ENCODE measurements at regions not wholly inside any gene's neighbourhood (a gene's known extent, or its start where the extent isn't known, plus 50 kb on each side); places are given as distances from the start of the nearest gene placed in this dataset.

DNA sequence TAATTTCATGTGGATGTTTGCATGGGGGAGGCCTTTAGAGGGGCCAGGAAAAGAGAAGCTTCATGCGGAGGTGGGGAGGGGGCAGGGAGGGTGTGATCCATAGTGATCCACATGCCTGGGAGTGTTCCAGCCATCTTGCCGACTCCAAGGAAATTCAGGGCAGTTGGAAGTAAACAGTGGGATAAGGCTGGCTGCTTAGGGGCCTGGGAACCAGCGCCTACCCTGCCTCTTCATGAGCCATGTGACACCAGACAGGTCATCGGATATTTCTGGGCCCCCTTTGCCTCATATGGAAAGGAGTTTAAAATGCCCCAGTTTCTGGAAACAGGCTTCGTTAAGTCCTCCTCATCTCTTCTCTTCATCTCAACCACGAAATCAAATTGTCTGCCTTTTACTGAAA is 983.2 kb downstream of the BCL11B start:
- DNase-seq, result no peak
- 73 to 76% (median 74%) methylated on average over 6 of the region's 6 CpGs for WGBS, 3 donors
- Histone ChIP-seq H3K9me3 (ENCODE audit: control insufficient read depth in 2 of 2, insufficient read depth in 1 of 2, low read depth in 1 of 2, low read length in 1 of 2) (peaks cover 0 to 4% of the 10 kb centered on the region in 2 donors), H3K27ac (ENCODE audit: low read depth in 1 of 3, low read length in 2 of 3) (no peak overlapping the region), H3K4me1 (ENCODE audit: control insufficient read depth in 3 of 3, insufficient read depth in 2 of 3, low read depth in 1 of 3, low read length in 2 of 3) (no peaks in the 10 kb centered on the region), H3K27me3 (ENCODE audit: control insufficient read depth in 3 of 3, insufficient read depth in 3 of 3, low read length in 3 of 3) (no peaks in the 10 kb centered on the region), H3K4me3 (ENCODE audit: low read depth in 1 of 3, low read length in 3 of 3) (no peak overlapping the region), H3K36me3 (ENCODE audit: control insufficient read depth in 3 of 3, insufficient read depth in 2 of 3, low read depth in 1 of 3, low read length in 3 of 3) (no peaks in the 10 kb centered on the region)
- no peak for FAIRE-seq

DNA sequence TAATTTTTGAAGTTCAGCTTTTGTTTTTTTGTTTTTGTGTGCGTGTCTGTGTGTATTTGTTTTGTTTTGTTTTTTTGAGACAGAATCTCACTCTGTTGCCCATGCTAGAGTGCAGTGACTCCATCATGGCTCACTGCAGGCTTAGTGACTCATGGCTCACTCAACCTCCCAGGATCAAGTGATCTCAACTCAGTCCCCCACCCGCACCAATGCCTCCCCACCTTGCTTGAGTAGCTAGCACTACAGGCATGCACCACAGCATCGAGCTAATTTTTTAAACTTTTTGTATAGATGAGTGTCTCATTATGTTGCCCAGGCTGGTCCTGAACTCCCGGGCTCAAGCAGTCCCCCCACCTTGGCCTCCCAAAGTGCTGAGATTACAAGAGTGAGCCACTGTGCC is 981.4 kb downstream of the BCL11B start:
- DNase-seq, result no peak
- Histone ChIP-seq H3K36me3 (ENCODE audit: control insufficient read depth in 3 of 3, insufficient read depth in 2 of 3, low read depth in 1 of 3, low read length in 3 of 3) (no peaks in the 10 kb centered on the region), H3K9me3 (ENCODE audit: control insufficient read depth in 2 of 2, insufficient read depth in 1 of 2, low read depth in 1 of 2, low read length in 1 of 2) (peaks cover 0 to under 1% of the 10 kb centered on the region in 2 donors), H3K27ac (ENCODE audit: low read depth in 1 of 3, low read length in 2 of 3) (no peak overlapping the region), H3K4me1 (ENCODE audit: control insufficient read depth in 3 of 3, insufficient read depth in 2 of 3, low read depth in 1 of 3, low read length in 2 of 3) (no peaks in the 10 kb centered on the region), H3K4me3 (ENCODE audit: low read depth in 1 of 3, low read length in 3 of 3) (no peak overlapping the region), H3K27me3 (ENCODE audit: control insufficient read depth in 3 of 3, insufficient read depth in 3 of 3, low read length in 3 of 3) (no peaks in the 10 kb centered on the region)
- WGBS, 3 donors, result 78 to 82% (median 79%) methylated on average over 4 of the region's 4 CpGs
- no peak for FAIRE-seq

DNA sequence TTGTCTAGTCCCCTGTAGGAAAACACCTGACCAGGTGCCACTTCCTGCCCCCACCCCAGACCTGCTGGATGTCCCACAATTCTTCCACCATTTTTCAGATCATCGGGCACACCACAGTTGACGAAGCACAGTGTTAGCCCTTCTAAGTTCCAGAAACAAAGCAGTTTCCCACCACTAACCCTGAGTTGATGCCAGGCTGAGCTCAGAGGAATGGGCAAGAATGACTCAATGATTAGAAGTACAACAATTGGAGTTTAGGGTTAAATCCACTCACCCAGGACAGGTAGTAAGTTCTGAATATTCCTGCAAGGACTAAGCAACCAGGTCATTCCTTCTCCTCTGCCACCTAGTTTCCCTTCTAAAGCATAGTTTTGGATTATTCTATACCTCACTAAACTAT is 979.8 kb downstream of the BCL11B start:
- Histone ChIP-seq H3K36me3 (ENCODE audit: control insufficient read depth in 3 of 3, insufficient read depth in 2 of 3, low read depth in 1 of 3, low read length in 3 of 3) (no peaks in the 10 kb centered on the region), H3K4me3 (ENCODE audit: low read depth in 1 of 3, low read length in 3 of 3) (no peak overlapping the region), H3K27me3 (ENCODE audit: control insufficient read depth in 3 of 3, insufficient read depth in 3 of 3, low read length in 3 of 3) (no peaks in the 10 kb centered on the region), H3K27ac (ENCODE audit: low read depth in 1 of 3, low read length in 2 of 3) (no peak overlapping the region), H3K9me3 (ENCODE audit: control insufficient read depth in 2 of 2, insufficient read depth in 1 of 2, low read depth in 1 of 2, low read length in 1 of 2) (no peaks in the 10 kb centered on the region), H3K4me1 (ENCODE audit: control insufficient read depth in 3 of 3, insufficient read depth in 2 of 3, low read depth in 1 of 3, low read length in 2 of 3) (no peaks in the 10 kb centered on the region)
- DNase-seq (no peak), FAIRE-seq (no peak)
- 92 to 95% (median 95%) methylated on average over 2 of the region's 2 CpGs for WGBS, 3 donors

DNA sequence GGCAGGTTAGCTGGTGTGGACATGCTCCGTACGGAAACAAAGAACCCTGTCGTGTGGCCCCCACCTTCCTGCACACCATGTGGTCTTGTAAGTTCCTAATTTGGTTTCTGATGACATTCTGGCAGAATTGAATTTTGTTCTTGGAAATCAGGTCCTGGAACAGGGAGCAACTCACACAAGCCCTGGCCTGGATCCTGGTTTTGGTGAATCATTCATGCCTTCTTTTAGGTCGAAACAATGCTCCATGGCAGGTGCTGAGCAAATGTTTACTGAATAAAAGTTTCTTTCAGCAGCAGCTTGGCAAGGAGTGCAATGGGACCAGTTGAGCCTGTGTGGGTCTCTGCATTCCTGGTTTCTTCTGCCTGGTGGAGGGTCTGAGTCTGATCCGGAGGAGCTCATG is 978.4 kb downstream of the BCL11B start:
- FAIRE-seq (no peak), DNase-seq (no peak)
- Histone ChIP-seq H3K36me3 (ENCODE audit: control insufficient read depth in 3 of 3, insufficient read depth in 2 of 3, low read depth in 1 of 3, low read length in 3 of 3) (no peaks in the 10 kb centered on the region), H3K27me3 (ENCODE audit: control insufficient read depth in 3 of 3, insufficient read depth in 3 of 3, low read length in 3 of 3) (no peaks in the 10 kb centered on the region), H3K4me3 (ENCODE audit: low read depth in 1 of 3, low read length in 3 of 3) (no peak overlapping the region), H3K9me3 (ENCODE audit: control insufficient read depth in 2 of 2, insufficient read depth in 1 of 2, low read depth in 1 of 2, low read length in 1 of 2) (no peaks in the 10 kb centered on the region), H3K27ac (ENCODE audit: low read depth in 1 of 3, low read length in 2 of 3) (no peak overlapping the region), H3K4me1 (ENCODE audit: control insufficient read depth in 3 of 3, insufficient read depth in 2 of 3, low read depth in 1 of 3, low read length in 2 of 3) (no peaks in the 10 kb centered on the region)
- 67 to 74% (median 67%) methylated on average over 5 of the region's 5 CpGs for WGBS, 3 donors

DNA sequence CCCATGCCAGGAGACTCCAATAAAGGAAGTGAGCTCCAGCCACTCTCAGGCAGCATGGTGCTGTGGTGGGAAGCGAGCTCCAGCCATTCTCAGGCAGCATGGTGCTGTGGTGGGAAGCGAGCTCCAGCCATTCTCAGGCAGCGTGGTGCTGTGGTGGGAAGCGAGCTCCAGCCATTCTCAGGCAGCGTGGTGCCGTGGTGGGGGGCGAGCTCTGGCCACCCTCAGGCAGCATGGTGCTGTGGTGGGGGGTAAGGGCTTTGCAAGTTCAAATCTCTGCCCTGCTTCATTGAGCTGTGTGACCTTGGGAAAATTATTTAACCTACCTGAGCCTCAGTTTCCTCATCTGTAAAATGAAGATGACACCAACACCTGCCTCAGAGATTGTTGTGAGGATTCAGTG is 975.1 kb downstream of the BCL11B start:
- FAIRE-seq, result no peak
- H3K27me3 ChIP-seq (ENCODE audit: control insufficient read depth in 3 of 3, insufficient read depth in 3 of 3, low read length in 3 of 3), result no peaks in the 10 kb centered on the region
- 60 to 87% (median 68%) methylated on average over 6 to 7 of the region's 7 CpGs for WGBS, 3 donors
- H3K27ac ChIP-seq (ENCODE audit: low read depth in 1 of 3, low read length in 2 of 3), result no peak overlapping the region
- no peaks in the 10 kb centered on the region for H3K4me1 ChIP-seq (ENCODE audit: control insufficient read depth in 3 of 3, insufficient read depth in 2 of 3, low read depth in 1 of 3, low read length in 2 of 3)
- H3K36me3 ChIP-seq (ENCODE audit: control insufficient read depth in 3 of 3, insufficient read depth in 2 of 3, low read depth in 1 of 3, low read length in 3 of 3), result no peaks in the 10 kb centered on the region
- no peak overlapping the region for H3K4me3 ChIP-seq (ENCODE audit: low read depth in 1 of 3, low read length in 3 of 3)
- no peaks in the 10 kb centered on the region for H3K9me3 ChIP-seq (ENCODE audit: control insufficient read depth in 2 of 2, insufficient read depth in 1 of 2, low read depth in 1 of 2, low read length in 1 of 2)
- DNase-seq, result no peak

DNA sequence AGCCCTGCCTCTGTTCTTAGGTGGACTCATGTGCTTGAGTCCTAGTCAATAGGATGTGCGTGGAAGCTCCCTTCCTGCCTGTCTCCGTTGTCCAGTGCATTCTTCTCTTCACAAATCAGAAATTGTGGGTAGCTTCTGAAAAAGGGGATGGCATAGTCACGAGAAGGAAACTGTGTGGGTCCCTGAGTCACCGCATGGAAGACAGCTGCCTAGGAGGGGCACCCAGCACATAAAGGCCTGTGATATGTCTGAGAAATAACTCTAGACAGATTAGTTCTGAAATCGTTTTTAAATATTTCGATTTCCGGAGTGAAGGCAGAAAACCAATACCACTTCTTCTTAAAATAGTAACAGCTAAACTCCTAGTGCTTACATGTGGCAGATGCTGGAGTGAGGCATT is 974.4 kb downstream of the BCL11B start:
- Histone ChIP-seq H3K4me3 (ENCODE audit: low read depth in 1 of 3, low read length in 3 of 3) (no peak overlapping the region), H3K27ac (ENCODE audit: low read depth in 1 of 3, low read length in 2 of 3) (no peak overlapping the region), H3K27me3 (ENCODE audit: control insufficient read depth in 3 of 3, insufficient read depth in 3 of 3, low read length in 3 of 3) (no peaks in the 10 kb centered on the region), H3K9me3 (ENCODE audit: control insufficient read depth in 2 of 2, insufficient read depth in 1 of 2, low read depth in 1 of 2, low read length in 1 of 2) (no peaks in the 10 kb centered on the region), H3K36me3 (ENCODE audit: control insufficient read depth in 3 of 3, insufficient read depth in 2 of 3, low read depth in 1 of 3, low read length in 3 of 3) (no peaks in the 10 kb centered on the region), H3K4me1 (ENCODE audit: control insufficient read depth in 3 of 3, insufficient read depth in 2 of 3, low read depth in 1 of 3, low read length in 2 of 3) (no peaks in the 10 kb centered on the region)
- WGBS, 3 donors, result 83 to 86% (median 86%) methylated on average over 7 of the region's 7 CpGs
- FAIRE-seq, result no peak
- no peak for DNase-seq

DNA sequence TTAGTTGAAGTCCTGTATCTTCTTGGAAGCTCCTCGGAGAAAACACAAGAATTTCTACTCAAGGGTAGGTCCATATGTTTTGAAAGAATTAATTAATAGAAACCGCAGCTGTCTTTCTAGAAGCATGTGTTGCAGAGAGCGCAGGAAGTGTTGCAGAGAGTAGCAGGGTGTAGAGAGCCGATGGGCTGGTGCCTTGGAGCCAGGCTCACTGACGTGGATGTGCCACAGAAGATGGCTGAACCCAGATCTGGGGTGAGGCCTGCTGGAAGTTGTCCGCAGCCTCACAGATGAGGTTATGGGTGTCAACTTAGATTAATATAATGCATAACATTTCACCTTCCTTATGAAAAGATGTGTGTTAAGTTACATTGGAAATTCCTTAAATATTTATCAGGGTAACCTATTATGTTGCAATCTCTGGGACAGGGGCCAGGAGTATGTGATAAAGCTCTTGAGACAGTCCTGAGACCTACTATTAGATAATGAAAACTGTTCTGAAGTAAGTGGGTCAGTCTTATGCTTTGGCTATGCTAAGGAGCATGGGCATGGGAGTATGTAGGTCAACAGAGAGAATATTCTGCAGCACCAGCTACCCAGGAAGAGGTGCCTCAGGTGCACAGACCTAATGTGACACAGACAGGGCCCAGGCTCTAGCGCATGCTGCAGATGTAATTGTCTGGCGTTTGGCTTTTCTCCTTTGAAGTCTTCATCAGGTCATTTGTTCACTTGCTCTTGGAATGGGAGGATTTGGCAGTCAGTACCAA is 973.3 kb downstream of the BCL11B start:
- no peaks in the 10 kb centered on the region for H3K27me3 ChIP-seq (ENCODE audit: control insufficient read depth in 3 of 3, insufficient read depth in 3 of 3, low read length in 3 of 3)
- no peaks in the 10 kb centered on the region for H3K36me3 ChIP-seq (ENCODE audit: control insufficient read depth in 3 of 3, insufficient read depth in 2 of 3, low read depth in 1 of 3, low read length in 3 of 3)
- 84 to 88% (median 88%) methylated on average over 8 of the region's 8 CpGs for WGBS, 3 donors
- DNase-seq, result no peak
- no peak for FAIRE-seq
- H3K4me3 ChIP-seq (ENCODE audit: low read depth in 1 of 3, low read length in 3 of 3), result no peak overlapping the region
- no peaks in the 10 kb centered on the region for H3K4me1 ChIP-seq (ENCODE audit: control insufficient read depth in 3 of 3, insufficient read depth in 2 of 3, low read depth in 1 of 3, low read length in 2 of 3)
- H3K9me3 ChIP-seq (ENCODE audit: control insufficient read depth in 2 of 2, insufficient read depth in 1 of 2, low read depth in 1 of 2, low read length in 1 of 2), result no peaks in the 10 kb centered on the region
- no peak overlapping the region for H3K27ac ChIP-seq (ENCODE audit: low read depth in 1 of 3, low read length in 2 of 3)

DNA sequence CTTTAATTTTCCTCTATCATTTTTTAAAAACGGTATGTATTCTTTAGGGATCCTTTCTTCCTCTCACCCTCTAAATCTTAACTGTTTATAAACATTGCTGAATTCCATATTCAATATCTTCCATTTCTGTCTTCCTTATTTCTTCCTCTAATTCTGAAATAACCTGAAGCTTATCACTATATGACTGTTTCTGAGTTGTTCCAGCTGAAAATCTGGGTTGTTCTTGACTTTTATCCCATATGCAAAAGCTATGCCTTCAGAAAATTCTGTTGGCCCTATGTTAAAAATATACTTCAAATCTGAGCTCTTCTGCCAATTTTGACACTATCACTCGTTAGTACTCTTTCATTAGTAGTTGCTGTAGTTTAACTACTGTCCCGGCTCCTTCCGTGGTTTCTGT is 970.3 kb downstream of the BCL11B start:
- WGBS, 3 donors, result 74 to 78% (median 76%) methylated on average over 4 of the region's 4 CpGs
- H3K9me3 ChIP-seq (ENCODE audit: control insufficient read depth in 2 of 2, insufficient read depth in 1 of 2, low read depth in 1 of 2, low read length in 1 of 2), result no peaks in the 10 kb centered on the region
- no peak overlapping the region for H3K4me3 ChIP-seq (ENCODE audit: low read depth in 1 of 3, low read length in 3 of 3)
- no peaks in the 10 kb centered on the region for H3K27me3 ChIP-seq (ENCODE audit: control insufficient read depth in 3 of 3, insufficient read depth in 3 of 3, low read length in 3 of 3)
- H3K4me1 ChIP-seq (ENCODE audit: control insufficient read depth in 3 of 3, insufficient read depth in 2 of 3, low read depth in 1 of 3, low read length in 2 of 3), result no peaks in the 10 kb centered on the region
- FAIRE-seq (no peak), DNase-seq (no peak)
- H3K27ac ChIP-seq (ENCODE audit: low read depth in 1 of 3, low read length in 2 of 3), result no peak overlapping the region
- H3K36me3 ChIP-seq (ENCODE audit: control insufficient read depth in 3 of 3, insufficient read depth in 2 of 3, low read depth in 1 of 3, low read length in 3 of 3), result no peaks in the 10 kb centered on the region

DNA sequence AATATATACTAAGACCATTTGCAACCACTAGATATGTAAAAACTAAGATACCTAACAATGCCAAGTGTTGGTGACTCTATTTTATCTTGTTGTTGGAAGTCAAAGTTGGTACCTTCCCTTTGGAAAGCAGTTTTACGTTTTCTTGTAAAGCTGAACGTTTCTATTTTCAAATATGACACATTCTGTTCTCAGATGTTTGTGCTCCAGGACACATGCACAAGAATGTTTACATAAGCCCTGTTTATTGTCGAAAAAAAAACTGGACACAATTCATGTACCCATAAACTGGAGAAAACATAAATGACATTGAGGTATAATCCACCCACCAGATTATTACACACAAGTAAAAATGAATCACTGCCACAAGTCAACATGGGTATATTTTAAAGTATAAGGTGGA is 967.4 kb downstream of the BCL11B start:
- H3K4me1 ChIP-seq (ENCODE audit: control insufficient read depth in 3 of 3, insufficient read depth in 2 of 3, low read depth in 1 of 3, low read length in 2 of 3), result no peaks in the 10 kb centered on the region
- no peaks in the 10 kb centered on the region for H3K27me3 ChIP-seq (ENCODE audit: control insufficient read depth in 3 of 3, insufficient read depth in 3 of 3, low read length in 3 of 3)
- DNase-seq, result no peak
- no peak overlapping the region for H3K4me3 ChIP-seq (ENCODE audit: low read depth in 1 of 3, low read length in 3 of 3)
- no peaks in the 10 kb centered on the region for H3K36me3 ChIP-seq (ENCODE audit: control insufficient read depth in 3 of 3, insufficient read depth in 2 of 3, low read depth in 1 of 3, low read length in 3 of 3)
- H3K27ac ChIP-seq (ENCODE audit: low read depth in 1 of 3, low read length in 2 of 3), result no peak overlapping the region
- H3K9me3 ChIP-seq (ENCODE audit: control insufficient read depth in 2 of 2, insufficient read depth in 1 of 2, low read depth in 1 of 2, low read length in 1 of 2), result no peaks in the 10 kb centered on the region
- FAIRE-seq, result no peak
- 73 to 84% (median 75%) methylated on average over 3 of the region's 3 CpGs for WGBS, 3 donors
